ENCODE measurements at regions not wholly inside any gene's neighbourhood (a gene's known extent, or its start where the extent isn't known, plus 50 kb on each side); places are given as distances from the start of the nearest gene placed in this dataset.

- TF ChIP-seq, protein P1, sequence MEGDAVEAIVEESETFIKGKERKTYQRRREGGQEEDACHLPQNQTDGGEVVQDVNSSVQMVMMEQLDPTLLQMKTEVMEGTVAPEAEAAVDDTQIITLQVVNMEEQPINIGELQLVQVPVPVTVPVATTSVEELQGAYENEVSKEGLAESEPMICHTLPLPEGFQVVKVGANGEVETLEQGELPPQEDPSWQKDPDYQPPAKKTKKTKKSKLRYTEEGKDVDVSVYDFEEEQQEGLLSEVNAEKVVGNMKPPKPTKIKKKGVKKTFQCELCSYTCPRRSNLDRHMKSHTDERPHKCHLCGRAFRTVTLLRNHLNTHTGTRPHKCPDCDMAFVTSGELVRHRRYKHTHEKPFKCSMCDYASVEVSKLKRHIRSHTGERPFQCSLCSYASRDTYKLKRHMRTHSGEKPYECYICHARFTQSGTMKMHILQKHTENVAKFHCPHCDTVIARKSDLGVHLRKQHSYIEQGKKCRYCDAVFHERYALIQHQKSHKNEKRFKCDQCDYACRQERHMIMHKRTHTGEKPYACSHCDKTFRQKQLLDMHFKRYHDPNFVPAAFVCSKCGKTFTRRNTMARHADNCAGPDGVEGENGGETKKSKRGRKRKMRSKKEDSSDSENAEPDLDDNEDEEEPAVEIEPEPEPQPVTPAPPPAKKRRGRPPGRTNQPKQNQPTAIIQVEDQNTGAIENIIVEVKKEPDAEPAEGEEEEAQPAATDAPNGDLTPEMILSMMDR (IDR thresholded peaks at IDR 0.05) = no peak
- no peak for TF ChIP-seq POLR2A (IDR thresholded peaks at IDR 0.05)
- no peak for TF ChIP-seq POLR2AphosphoS5 (IDR thresholded peaks at IDR 0.05)
- no peak for TF ChIP-seq EP300 (IDR thresholded peaks at IDR 0.05)
Measured at GRCh38 chrY:12474472-12474871, 226.6 kb upstream of the USP9Y start.
